Endometrium (tissue), 2 donors: ENCODE measurements at regions not wholly inside any gene's neighbourhood (a gene's known extent, or its start where the extent isn't known, plus 50 kb on each side); places are given as distances from the start of the nearest gene placed in this dataset.

Source experiments
- FAIRE-seq: peaks from 2 replicates; lab custom pipeline; 2012; peaks lifted over from hg19 to GRCh38; lab: Jason Lieb, UNC
- donor health status: control.
- donor health status: control.

DNA sequence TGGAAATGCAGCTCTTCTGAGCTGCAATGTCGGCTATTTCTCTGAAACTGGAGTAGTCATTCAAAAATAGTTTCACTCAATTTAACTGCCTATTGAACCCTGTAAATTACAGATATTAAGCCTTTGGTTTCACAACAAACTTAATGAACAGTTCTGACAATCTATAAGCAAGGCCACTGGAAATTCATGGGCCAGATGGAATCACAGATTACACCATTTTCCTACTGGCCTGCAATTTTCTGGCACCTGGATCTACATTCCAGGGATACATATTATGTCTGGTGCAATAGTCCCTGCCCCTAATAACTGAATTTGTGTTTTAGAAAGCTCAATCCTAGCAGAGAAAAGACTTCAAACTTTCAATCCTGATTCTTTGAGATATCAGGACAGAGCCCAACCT is 551.7 kb downstream of the RNF144A start:
- FAIRE-seq: no peak

DNA sequence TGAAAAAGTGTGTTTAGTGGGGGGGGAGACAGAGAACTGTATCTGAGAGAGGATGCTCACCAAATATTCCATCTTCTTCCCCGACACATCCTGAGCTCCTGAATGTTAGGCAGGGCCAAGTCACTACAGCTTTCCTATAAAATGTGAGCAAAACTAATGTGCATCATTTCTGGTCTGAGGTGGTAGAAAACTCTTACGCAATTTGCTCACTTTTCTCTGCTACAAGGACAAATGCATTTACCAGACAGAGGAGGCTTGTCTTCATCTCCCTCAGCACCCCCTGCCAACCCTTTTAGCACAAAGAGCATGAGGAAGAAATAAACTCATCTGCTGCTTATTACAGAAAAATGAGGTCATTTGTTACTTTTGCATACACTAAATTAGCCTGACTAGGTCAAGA is 554.0 kb downstream of the RNF144A start:
- FAIRE-seq: no peak

DNA sequence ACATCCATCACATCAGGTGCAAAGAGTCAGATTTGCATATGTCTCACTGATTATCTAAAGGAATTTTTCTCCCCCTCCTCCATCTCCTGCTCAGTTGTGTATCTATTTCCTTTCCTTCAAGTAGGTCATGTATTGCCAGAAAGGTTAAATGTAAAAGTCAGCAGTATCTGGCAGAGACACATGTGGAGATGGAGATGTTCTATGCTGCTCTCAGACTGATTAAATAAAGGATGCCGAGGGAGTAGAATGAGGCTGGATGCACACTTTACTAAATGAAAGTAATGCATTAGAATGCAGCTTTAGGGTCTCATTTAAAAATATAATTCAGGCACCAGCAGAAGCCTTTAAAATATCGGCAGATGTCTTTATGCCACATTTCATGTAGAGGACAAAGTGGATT is 555.3 kb downstream of the RNF144A start:
- no peak for FAIRE-seq

DNA sequence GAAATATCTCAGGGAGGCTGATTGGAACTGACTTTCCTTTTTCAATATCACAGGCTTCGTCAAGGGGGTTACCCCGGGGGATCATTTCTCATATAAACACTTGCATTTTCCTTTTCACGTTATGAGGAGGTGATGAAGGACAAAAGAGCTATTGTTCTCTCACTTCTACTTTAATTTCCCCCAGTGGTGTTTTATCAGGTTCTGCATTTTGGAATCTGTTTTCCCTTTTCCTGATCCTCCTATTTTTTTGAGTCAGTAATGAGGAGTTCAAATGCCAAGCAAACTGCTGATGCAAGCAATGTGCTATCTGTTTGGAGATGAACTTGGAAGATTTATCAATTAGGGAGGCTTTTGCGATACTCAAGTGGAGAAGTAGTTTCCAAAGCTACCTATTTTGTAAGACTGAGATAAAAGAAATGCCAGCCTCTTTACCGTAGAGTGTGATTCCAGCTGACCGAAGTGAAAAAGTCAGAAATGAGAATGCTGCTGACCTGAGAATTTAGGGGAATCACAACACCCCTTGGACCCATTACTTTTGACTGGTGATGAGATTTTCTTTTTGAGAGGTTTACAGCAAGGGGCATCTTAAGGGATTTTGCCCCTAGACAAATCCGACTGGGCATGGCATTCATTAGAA is 556.0 kb downstream of the RNF144A start:
- FAIRE-seq: no peak

DNA sequence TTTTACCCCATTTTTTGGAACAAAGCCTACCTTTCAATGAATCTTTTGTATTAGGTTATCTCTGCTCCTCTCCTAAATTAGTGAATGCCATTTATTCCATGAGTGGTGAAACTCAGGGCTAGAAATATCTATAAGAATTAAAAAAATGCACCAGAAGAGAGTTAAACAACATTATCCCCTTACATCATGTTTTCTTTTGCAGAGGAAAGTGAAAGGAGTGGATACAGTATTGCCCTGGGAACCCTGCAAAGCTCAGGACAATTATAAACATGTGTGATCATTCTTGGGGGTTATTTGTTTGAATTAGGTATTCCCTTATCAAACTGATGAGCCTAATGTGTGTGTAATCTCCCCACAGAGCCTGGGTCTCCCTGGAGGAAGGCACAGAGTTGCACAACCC is 559.2 kb downstream of the RNF144A start:
- no peak for FAIRE-seq

DNA sequence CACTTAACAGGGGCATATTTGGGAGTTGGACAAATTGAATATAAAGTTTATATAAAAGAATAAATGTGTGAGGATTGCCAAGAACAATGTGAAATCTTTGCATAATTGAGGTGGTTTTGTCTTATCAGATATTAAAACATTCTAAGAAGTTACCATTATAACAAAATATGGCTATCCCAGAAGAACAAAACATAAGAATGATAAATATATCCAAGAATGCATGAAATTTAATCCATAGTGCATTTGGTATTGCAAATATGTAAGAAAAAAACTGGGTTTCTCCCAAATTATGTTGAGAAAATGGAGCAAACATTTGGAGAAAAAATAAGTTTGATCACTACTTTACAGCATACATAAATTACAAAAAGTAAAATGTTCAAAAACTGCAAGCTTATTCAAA is 562.4 kb downstream of the RNF144A start:
- FAIRE-seq: no peak

DNA sequence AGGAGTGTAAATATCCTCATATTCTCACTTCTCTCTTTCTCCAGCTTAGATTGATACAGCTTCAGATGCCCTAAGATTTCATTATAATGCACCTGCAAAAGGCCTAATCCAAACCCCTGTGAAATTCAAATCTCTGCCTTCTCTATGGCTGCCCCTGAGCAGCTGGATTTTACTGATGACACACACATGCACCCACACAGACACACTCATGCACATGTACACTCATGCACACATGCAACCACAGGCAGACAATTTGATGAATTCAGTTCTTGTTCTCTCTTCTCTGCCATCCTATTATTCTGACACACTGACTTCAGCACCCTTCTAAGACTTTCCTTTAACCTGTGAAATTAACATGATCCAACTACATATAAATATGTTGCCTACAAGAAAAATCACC is 563.2 kb downstream of the RNF144A start:
- FAIRE-seq: no peak

DNA sequence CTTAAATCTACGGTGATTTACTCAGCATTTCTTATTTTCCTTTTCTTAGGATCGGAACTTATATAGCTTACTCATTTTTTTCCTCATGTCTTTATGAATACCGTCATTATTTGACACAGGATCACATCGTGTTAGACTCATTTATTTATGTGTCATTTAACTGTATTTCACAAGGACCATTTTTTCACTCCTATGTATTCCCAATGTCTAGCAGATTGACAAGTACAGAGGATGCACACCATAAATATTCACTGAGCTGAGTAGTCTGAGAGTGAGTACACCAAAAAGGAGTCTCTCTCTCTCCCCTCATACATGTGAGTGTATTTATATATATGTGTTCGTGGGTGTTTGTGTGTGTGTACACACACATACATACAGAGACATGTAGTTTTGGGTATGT is 573.5 kb downstream of the RNF144A start:
- no peak for FAIRE-seq

DNA sequence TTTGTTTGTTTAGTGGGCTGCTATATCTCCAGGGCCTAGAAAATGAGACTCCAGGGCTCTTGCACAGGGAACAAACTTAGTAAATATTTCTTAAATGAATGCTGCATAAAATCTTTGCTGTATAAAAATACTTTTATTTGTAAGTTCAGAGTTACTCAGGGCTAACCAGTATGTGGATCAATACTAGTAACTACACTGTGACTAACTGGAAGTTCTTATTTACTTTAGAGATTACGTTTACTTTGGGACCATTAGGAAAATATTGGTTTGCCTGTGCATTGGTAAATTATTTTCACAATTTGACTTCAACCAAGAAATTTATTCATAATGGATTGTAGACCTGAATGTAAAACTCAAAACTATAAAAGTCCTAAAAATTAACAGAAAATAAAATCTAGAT is 575.5 kb downstream of the RNF144A start:
- no peak for FAIRE-seq

DNA sequence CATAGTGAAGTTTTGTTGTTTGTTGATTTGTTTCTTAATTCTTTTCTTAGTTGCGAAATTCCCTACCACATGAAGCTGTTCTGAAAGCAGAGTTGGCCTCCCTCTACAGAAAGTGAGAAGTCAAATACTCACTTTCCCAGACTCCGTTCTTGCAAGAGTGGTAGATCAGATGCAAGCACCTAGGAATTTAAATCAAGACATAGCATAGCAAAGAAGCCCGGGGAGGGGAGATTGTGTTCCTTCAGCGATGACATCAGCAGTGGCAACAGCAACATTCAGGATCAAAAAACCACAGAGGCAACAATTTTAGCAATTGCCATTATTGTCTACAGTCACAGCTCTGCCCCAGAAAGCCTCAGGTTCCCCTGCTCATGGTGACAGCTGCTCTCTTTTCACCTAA is 580.0 kb downstream of the RNF144A start:
- FAIRE-seq: no peak

DNA sequence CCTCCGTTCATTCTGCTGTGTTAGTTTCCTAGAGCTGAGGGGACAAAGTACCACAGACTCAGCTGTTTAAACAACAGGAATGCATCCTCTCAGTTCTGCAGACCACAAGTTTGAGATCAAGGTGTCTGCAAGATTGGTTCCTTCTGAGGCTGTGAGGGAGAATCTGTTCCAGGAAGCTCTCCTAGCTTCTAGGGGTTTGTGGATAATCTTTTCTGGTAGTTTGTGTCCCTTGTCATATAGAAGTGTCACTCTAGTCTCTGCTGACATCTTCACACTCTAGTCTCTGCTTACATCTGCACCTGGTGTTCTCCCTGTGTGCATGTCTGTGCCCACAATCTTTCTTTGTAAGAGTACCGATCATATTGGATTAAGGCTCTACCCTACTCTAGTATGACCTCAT is 581.8 kb downstream of the RNF144A start:
- FAIRE-seq: no peak

DNA sequence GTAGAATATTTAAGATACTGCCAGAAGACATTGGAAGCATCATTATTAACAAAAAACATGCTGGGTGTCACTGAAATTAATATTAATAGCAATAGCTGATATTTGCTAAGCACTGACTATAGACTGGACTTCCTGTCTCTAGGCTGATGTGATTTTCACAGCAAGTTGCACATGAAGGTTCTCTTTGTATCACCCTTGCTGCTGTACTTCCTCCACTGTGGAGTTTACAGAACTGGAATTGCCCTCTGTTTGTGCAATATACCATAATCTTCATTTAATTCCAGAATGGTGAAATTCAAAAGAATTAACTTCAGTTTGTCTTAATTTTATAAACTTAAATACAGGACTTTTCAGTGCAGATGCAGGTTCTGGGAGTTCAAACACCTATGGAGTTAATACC is 585.1 kb downstream of the RNF144A start:
- no peak for FAIRE-seq

DNA sequence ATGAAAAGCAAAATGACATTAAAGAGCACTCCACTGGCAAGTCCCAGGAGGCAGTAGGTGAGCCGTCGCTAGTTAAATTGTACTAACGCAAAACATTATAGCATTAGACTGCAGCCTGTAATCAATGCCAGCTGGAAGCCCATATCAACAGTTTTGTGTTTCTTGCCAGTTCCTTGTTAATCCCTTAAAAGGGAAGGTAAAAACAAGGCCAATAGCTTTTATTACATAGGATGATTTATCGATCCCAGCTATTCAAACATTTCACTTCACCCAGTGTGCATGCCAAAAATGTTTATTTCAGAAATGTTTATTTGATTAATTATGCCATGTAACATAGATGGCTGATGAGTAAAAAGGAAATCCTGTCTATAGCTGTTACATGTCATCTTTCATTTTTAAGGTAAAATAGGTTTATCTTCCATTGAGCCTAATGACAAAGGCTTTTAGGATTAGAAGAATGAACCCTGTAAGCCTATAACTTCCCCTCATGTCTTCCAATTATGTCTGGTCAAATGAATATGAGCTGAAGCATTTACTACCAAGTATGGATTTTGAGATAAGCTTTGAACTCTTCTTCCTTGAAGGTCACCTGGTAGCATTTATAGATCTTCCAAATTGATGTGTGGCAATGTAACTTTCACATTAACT is 591.2 kb downstream of the RNF144A start:
- no peak for FAIRE-seq

DNA sequence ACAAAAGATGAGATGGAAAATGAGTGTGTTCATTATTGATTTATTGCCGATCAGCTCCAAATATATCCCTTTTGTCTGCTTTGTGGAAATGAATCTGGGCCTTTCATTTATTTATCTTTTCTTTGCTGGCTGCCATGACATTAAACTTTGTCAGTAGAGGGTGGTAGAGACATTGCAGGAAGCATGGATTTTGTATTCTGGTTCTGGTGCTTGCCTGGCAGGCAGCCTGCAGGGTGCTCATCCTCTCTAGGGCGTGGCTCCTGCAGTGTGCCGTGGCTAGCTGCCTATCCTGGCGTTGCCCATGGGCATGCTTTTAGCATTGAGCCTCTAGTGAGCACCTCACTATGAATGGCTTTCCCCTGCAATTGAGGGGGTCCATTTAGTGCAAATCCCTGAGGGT is 593.1 kb downstream of the RNF144A start:
- FAIRE-seq: no peak

DNA sequence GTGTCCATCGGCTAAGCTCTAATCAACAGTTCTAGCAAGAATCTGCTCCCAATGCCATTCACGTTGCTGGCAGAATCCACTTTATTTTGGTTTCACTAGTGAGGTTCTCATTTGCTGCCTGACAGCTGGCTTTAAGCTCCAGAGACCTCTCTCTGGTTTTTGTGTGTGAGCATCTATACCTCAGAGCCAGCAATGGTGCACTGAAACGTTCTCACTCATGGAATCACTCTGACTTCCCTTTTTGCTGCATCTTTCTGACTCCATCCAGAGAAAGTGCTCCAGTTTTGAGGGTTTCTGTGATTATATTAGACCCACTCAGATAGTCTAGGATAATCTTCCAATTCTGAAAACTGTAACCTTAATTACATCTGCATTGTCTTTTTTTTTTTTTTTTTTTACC is 596.6 kb downstream of the RNF144A start:
- FAIRE-seq: no peak

DNA sequence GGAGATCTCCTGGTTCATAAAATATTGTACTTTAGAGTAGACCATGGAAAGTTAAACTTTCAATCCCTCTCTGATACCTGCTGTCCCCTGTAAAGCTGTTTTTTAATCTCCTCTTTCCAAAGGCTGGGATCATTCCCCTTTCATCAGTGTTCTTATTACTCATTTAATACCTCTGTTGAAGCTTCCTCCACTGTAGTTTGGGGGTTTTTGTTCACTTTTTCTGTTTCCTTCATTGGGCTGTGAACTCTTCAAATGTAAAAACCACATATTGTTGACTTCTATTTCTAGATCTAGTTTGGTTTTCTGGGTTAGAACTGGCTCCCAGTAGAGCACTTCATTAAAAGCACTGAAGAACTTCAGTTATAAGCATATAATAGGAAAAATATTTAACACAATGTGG is 598.1 kb downstream of the RNF144A start:
- FAIRE-seq: no peak

DNA sequence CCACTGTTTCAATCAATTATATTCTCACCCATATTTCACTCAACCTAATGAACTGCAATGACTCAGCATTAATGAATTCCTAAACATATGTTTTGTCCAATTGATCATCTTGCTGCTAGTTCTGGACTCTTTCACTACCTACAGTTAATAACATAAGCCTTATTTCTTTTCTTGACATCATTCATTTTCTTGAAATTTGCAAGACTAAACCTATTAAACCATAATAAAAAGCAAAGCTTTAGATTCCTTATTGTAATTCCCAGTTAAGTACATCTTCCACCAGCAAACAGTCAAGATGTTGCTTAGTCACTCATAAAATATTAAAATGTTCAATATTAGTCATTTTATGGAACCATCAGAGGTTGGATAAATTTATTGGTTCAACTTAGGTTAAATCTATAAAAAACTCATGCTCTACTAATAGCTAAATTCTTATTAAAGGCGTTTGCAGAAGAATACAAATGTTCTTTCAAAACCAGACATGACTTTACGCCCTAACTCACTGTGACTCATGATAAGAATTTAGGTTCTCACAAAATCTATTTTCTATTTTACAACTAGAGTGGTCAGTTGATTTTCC is 599.4 kb downstream of the RNF144A start:
- FAIRE-seq: no peak

DNA sequence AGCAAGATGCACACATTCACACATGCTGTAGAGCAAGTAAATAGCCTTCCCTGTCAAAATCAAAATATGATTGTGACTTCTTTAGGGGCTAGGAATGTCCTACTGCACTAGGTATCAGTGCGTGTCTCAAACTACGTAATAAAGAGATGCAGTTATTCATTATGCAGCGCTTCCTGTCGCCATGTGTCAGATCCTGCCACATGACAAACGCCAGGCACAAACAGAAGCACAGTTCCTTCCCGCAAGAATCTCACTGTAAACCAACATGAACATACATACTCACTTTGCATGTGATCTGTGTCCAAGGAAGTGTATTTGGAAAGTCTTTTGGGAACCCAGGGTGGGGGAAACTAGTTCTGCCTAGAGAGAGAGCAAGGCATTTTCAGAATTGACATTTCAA is 599.9 kb downstream of the RNF144A start:
- no peak for FAIRE-seq

DNA sequence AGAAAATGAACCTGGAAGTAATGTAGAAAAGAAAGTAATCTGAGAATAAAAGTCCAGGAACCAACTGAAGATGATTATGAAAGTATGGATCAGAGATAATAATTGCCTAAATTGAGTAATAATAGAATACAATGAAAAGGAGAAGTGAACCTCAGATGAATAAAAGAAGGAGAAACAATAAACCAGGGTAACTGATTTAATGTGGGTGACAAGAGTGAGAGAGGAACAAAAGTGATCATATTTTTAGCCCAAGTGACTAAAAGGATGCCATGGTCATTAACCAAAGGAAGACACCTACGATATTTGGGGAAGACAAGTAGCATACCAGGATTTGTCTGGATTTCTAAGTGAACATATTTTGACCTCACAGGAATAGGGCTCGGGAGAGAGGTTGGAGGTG is 600.6 kb downstream of the RNF144A start:
- FAIRE-seq: no peak

DNA sequence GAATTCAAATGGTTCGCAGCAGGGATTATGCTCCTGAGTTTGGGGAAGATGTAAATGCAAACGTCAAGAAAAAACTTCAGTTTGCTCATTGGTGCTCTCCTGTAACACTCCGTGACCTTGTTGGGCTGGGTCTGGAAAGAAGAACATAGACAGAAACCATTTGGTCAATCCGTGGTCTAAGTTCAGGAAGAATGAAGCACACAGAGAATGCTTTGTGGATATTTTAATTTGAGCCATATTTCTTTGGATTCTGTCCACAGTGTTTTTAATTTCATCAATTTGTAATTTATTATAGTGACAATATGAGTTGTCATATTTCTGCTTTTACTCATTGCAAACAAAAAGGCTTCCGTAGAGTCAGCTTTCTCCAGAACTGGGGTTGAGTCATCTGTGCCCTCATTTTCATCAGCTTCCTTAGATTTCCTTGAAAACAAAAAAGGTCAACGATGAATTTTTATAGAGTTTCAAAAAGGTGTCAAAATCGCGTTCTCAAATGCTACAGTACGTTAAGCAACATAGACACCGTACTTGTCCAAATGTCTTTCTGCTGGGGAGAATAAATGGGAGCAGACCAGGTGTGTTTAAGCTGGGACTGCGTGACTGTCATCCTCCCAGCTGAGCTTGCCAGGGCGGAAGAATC is 606.4 kb downstream of the RNF144A start:
- FAIRE-seq: no peak

DNA sequence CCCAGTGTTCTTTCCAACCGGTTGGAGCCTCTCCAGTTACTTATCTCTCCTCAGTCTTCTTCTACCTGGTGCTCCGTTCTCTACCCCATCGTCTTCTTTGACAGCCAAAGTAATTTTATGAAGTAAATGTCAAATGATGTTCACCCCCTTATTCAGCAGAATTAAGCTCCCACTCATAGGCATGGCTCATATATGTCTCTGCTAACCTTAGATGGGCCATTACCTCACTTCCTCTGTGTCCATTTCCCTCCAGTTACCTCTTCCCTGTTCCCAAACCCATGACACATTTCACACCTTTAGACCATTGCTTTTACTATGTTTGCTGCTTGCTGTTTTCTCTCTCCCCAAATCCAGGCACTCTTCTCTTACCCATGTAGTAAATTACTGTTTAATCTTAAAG is 607.0 kb downstream of the RNF144A start:
- no peak for FAIRE-seq

DNA sequence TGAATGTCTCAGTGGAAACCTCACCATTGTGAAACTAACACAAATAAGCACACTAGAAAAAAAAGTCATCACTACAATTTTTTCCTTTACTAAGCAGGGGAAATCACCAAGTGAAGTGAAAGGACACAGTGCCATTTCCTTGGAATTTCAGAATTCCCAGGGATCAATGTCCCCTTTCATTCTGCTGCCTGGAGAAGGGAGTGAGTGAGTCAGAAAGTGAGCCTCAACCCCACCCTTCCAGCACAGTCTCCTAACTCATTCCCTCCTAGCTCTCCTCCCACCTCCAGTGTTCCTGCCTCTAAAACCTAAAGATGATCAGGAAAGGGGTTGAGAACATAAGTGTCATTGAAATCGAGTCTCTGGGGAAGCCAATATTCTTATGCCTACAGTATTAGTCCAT is 608.5 kb downstream of the RNF144A start:
- FAIRE-seq: no peak

DNA sequence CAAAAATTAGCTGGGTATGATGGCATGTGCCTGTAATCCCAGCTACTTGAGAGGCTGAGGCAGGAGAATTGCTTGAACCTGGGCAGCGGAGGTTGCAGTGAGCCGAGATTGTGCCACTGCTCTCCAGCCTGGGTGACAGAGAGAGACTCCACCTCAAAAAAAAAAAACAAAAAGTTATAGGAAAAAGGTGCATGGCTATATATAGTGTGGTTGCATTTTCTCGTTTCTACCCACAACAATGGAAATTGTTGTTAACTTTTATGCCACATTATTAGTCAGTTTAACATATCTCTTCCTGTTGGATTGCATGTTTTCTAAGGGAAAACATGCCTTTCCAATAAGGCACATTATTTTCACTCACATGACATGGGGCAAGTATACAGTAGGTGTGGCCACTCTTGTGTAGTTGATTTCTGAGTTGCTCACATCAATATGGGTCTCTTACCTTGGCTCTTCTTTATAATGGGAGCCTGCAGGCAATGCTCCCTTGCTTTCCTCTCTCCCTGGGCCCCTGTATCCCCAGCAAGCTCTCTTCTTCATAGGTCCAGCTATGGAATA is 610.0 kb downstream of the RNF144A start:
- FAIRE-seq: no peak
